HG03039 (cell line): ENCODE measurements at regions not wholly inside any gene's neighbourhood (a gene's known extent, or its start where the extent isn't known, plus 50 kb on each side); places are given as distances from the start of the nearest gene placed in this dataset.

Experiments used
- ATAC-seq: cut with Tn5 transposase; IDR thresholded peaks from one replicate; pipeline ENCODE4 v1.9.1; 2021; ENCODE audit warnings: mild to moderate bottlenecking, moderate library complexity; ENCODE audit not compliant: unreplicated experiment

GRCh38 chr3:81291586-81291985 is 469.9 kb downstream of the GBE1 start:
- no peak for ATAC-seq

DNA sequence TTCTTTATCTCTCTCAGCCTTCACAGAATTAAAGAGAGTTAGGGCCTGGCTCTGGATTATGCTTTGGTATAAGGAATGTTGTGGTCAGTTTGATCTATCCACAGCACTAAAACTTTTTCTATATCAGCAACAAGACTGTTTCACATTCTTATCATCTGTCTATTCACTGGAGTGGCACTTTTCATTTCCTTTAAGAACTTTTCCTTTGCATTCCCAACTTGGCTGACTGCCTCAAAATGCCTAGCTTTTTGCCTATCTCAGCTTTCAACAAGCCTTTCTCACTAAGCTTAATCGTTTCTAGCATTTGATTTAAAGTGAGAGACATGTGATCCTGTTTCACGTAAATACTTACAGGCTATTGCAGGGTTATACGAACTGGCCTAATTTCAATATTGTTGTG is 471.8 kb downstream of the GBE1 start:
- ATAC-seq, result no peak

DNA sequence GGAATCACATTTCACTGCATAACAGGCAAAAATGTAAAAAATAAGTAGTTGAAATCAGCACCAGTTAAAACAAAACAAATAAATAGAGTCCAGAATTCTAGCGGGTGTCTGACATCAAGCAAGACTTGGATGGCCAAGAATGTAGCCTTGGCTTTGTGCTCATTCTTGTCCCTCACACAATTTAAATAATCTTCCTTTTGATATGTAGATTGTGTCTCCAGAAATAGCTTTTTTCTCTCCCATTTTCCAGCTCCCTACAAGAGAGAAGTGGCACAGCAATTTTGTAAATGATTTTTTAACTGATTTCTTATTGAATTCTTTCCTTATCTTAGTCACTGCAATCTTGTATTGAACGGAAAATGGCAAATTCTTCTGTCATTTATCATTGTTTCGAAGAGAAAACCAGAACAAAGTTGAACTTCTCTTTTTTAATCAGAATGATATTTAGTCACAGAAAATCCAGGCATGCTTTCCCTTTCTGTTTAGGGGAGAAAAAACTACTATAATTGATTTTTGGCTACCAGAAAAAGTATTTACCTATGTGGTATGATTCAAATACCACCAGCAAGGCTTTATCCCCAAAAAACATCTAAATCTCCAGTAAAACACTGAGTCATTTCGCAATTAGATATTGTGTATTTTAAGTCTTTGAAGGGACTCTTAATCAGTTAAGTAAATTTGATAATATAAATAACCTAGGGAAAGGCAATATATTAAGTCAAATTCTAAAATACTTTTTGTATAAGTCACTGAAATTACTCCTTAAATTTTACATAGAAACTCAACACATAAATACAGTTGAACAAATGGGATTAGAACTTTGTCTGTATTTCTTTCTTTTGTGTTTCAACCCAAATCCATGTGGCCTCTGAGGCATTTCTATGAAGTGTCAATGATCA is 481.7 kb downstream of the GBE1 start:
- no peak for ATAC-seq

GRCh38 chr3:81277853-81278252 is 483.6 kb downstream of the GBE1 start:
- ATAC-seq, result no peak

- no peak for ATAC-seq
Measured at GRCh38 chr3:81274671-81275070, 486.8 kb downstream of the GBE1 start.

GRCh38 chr3:81270603-81271379 is 490.7 kb downstream of the GBE1 start:
- peak; percentile 81 for ATAC-seq

DNA sequence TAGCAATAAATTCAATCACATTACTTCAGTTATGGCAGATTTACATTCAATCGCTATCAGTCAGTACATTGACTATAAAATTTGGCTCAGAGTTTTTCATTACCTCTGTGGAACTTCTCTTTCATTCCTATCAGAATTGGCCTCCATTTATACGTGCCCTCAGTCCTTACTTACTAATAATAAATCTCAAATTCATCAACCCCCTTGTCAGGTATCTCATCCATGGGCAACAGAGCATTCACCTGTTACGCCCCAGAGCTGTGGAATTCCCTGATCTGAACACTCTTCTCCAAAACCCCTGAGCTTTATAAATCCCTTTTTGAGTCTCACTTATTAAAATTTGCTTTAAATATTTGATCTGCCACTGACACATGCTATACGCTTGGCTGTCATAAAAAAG is 492.9 kb downstream of the GBE1 start:
- no peak for ATAC-seq

GRCh38 chr3:81261996-81262395 is 499.4 kb downstream of the GBE1 start:
- ATAC-seq, result no peak

- ATAC-seq, result no peak
Measured at GRCh38 chr3:81255463-81255862, 506.0 kb downstream of the GBE1 start.

DNA sequence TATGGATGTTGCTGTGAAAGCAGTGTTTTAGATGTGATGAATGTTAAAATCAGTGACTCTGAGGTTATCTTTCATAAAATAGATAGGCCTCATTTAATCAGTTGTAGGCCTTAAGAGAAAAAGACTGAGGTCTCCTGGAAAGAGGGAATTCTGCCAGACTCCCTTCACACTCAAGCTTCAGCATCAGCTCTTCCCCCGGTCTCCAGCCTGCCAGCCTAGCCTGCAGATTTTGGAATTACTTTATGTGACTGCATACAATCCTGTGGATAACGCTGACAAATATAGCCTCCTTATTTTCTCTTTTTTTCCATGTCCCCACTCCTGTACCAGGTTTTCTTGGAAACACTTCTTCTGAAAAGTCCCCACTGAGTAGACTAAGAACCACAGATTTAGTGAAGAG is 510.3 kb downstream of the GBE1 start:
- no peak for ATAC-seq

DNA sequence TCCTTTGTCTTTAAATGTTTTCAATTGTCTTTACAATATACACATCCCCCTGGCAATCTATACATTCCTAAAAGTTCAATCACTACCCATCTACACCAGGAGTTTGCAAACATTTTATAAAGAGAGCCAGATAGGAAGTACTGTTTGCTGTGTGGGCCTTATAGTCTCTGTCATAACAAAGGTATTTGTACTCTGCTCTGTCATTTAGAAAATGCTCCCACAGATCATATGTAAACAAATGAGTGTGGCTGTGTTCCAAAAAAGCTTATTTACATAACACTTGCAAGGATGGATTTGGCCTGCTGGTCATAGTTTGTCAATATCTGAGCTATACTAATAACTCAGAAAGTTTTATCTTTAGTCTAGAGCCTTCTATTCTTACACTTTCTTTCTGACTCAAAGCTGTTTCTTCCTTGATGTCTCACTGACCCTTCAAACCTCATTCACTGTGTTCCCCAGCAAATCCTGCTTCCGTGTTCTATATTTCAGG is 511.9 kb downstream of the GBE1 start:
- ATAC-seq, result peak; percentile 82

DNA sequence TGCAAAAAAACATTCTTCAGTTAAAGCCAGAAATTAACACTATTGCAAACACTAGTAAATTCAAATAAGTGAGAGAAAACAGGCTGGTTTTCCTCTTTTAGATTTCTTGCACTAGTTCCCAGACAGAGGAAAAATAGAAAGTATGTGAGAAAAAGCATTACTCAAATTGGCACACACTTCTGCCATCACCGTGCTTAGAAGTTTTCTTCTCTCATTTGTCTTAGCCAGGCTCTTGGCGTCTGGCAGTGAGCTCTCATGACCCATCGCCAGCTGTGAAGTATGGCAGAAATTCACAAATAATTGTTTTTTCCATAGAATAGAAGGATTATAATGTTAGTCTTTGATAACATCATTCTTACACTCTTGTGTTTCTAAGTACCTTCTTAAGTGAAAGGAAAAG is 515.9 kb downstream of the GBE1 start:
- no peak for ATAC-seq

DNA sequence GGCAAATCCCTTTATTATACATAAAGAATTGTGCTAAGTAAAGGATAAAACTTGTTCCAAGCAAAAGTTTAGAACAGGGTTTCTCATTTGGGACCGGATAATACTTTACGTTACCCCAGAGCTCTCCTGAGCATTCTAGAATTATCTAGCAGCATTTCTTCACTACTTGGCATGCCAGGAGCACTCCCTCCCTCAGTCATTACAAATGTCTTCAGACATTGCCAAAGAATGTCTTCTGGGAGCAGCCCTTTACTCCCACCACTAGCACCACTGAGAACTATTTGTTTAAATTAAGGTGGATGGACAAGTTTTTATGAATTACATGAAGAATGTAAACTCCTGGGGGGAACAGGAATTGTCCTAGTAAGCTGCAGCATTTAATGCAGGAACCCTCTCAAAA is 516.4 kb downstream of the GBE1 start:
- no peak for ATAC-seq

GRCh38 chr3:81244231-81244630 is 517.2 kb downstream of the GBE1 start:
- ATAC-seq, result no peak

GRCh38 chr3:81242871-81243270 is 518.6 kb downstream of the GBE1 start:
- no peak for ATAC-seq

DNA sequence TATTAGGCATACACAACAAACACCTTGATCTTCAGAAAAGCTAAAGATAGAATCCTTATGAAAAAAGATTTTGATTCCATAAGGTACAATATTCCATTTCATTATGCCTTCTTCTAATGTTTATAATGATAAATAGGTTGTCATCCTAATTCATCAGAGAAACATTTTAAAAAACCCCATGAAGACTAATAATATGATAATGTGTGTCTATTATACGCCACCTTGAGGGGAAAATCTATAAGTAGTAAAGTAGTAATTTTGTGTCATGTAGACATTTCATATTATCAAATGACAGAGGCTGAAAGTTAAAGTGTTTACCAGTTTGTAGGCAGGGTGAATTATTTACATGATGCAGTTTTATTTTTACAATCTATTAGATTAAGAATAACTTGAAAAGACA is 524.3 kb downstream of the GBE1 start:
- no peak for ATAC-seq

DNA sequence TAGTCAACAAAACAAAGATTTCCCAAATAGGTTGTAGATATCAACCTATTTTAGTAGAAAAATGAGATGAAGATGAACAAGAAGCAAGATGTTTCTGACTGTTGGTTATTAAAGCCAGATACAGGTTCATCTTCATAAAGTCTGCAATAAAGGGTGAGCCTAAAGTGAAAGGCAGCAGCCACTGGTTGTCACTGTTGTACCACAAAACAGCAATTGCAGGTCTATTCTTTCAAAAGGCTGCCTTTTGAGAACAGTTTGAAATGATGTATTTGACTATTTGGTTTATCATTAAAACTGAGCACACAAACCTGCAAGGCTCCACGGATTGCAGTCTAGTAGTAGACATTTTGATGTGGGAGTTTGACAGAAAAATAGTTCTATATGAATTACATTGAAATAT is 543.4 kb downstream of the GBE1 start:
- ATAC-seq, result no peak

GRCh38 chr3:81217101-81217500 is 544.3 kb downstream of the GBE1 start:
- no peak for ATAC-seq

DNA sequence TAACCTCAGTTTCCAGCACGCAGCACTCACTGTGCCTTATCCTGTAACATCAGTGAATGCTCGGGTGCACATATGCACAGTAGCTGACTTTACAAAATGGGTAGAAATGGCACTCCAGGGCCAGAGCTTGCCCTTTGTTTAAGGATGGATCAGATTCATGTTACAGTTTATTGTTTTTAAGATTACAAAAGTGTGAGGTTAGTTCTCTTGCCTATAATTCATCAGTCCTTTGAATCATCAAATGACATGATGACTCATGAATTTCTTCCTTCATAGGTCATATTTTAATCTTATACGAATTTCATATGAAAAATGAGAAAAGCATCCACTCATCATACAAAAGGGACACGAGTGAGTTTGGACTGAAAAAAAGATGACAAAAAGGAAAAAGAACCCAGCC is 545.3 kb downstream of the GBE1 start:
- ATAC-seq, result no peak

- no peak for ATAC-seq
Measured at GRCh38 chr3:81214631-81215030, 546.8 kb downstream of the GBE1 start.

GRCh38 chr3:81199587-81199986 is 561.9 kb downstream of the GBE1 start:
- ATAC-seq, result no peak

GRCh38 chr3:81198756-81199155 is 562.7 kb downstream of the GBE1 start:
- ATAC-seq, result no peak
